ENCODE measurements at regions not wholly inside any gene's neighbourhood (a gene's known extent, or its start where the extent isn't known, plus 50 kb on each side); places are given as distances from the start of the nearest gene placed in this dataset.

GRCh38 chr10:126787201-126787600, 116.7 kb upstream of the C10orf90 start:
- DNase-seq: no peak

GRCh38 chr10:126795318-126795717, 109.9 kb upstream of the DOCK1 start:
- no peak for DNase-seq

- DNase-seq: no peak
Observed at GRCh38 chr10:126798649-126799048, 106.6 kb upstream of the DOCK1 start.

- no peak for DNase-seq
Observed at GRCh38 chr10:126803394-126803793, 101.8 kb upstream of the DOCK1 start.

- no peak for DNase-seq
Observed at GRCh38 chr10:126804396-126804795, 100.8 kb upstream of the DOCK1 start.

- no peak for DNase-seq
Observed at GRCh38 chr10:126806498-126806897, 98.7 kb upstream of the DOCK1 start.

- DNase-seq: no peak
Observed at GRCh38 chr10:126806991-126807702, 98.1 kb upstream of the DOCK1 start.

GRCh38 chr10:126808103-126808502, 97.1 kb upstream of the DOCK1 start:
- DNase-seq: no peak

GRCh38 chr10:126813432-126813831, 91.8 kb upstream of the DOCK1 start:
- DNase-seq: no peak

GRCh38 chr10:126833542-126833941, 71.7 kb upstream of the DOCK1 start:
- no peak for DNase-seq

GRCh38 chr10:126836009-126836408, 69.2 kb upstream of the DOCK1 start:
- no peak for DNase-seq

GRCh38 chr10:126838316-126838715, 66.9 kb upstream of the DOCK1 start:
- no peak for DNase-seq

GRCh38 chr10:126839094-126839761, 66.0 kb upstream of the DOCK1 start:
- no peak for DNase-seq

- DNase-seq: no peak
Observed at GRCh38 chr10:126840576-126841135, 64.6 kb upstream of the DOCK1 start.

GRCh38 chr10:126841341-126841895, 63.8 kb upstream of the DOCK1 start:
- no peak for DNase-seq

- no peak for DNase-seq
Observed at GRCh38 chr10:126842356-126842755, 62.9 kb upstream of the DOCK1 start.

- no peak for DNase-seq
Observed at GRCh38 chr10:126842836-126843235, 62.4 kb upstream of the DOCK1 start.

- no peak for DNase-seq
Observed at GRCh38 chr10:126843299-126843934, 61.8 kb upstream of the DOCK1 start.

- DNase-seq: no peak
Observed at GRCh38 chr10:126844406-126844805, 60.8 kb upstream of the DOCK1 start.

- no peak for DNase-seq
Observed at GRCh38 chr10:126846469-126846868, 58.8 kb upstream of the DOCK1 start.

GRCh38 chr10:126846959-126847358, 58.3 kb upstream of the DOCK1 start:
- DNase-seq: no peak

- DNase-seq: no peak
Observed at GRCh38 chr10:126847666-126848065, 57.6 kb upstream of the DOCK1 start.

- DNase-seq: no peak
Observed at GRCh38 chr10:126849646-126850045, 55.6 kb upstream of the DOCK1 start.

Data from stimulated activated CD4-positive, alpha-beta T cell treated with anti-CD3 and anti-CD28 coated beads, Interleukin-2, amount 100 ng/mL, for 48 hours (primary cell).